GM12864 (cell line): ENCODE measurements at regions not wholly inside any gene's neighbourhood (a gene's known extent, or its start where the extent isn't known, plus 50 kb on each side); places are given as distances from the start of the nearest gene placed in this dataset.

Source experiments
- DNase-seq: peaks from one replicate; pipeline ENCODE4 v3.0.0-alpha.2; 2011; ENCODE audit warnings: low read depth
- H3K4me3 ChIP-seq: 2 replicates; pipeline ENCODE4 v1.5.1; 2011; ENCODE audit warnings: mild to moderate bottlenecking, low read depth, low read length, control low read depth
- CTCF ChIP-seq: IDR thresholded peaks from 2 replicates; pipeline ENCODE4 v1.5.1; 2011; ENCODE audit warnings: low read depth, mild to moderate bottlenecking, moderate library complexity, low read length, control low read depth, inconsistent platforms; ENCODE audit errors: missing control alignments

GRCh38 chr15:93974804-93975481 is 256.4 kb upstream of the MCTP2 start:
- no peak for DNase-seq
- H3K4me3 ChIP-seq = no peak overlapping the region
- TF ChIP-seq CTCF = no peak

- no peak for TF ChIP-seq CTCF
- DNase-seq = no peak
- no peak overlapping the region for H3K4me3 ChIP-seq
These were observed 258.1 kb upstream of the MCTP2 start for GRCh38 chr15:93973287-93973686.

GRCh38 chr15:93968773-93969172 is 262.6 kb upstream of the MCTP2 start:
- no peak for DNase-seq
- TF ChIP-seq CTCF = no peak
- no peak overlapping the region for H3K4me3 ChIP-seq

GRCh38 chr15:93965304-93965908 is 266.0 kb upstream of the MCTP2 start:
- no peak for DNase-seq
- H3K4me3 ChIP-seq = no peak overlapping the region
- TF ChIP-seq CTCF = no peak

- no peak for TF ChIP-seq CTCF
- DNase-seq = no peak
- H3K4me3 ChIP-seq = no peak overlapping the region
These were observed 276.3 kb upstream of the MCTP2 start for GRCh38 chr15:93954985-93955571.

- DNase-seq = no peak
- no peak overlapping the region for H3K4me3 ChIP-seq
- no peak for TF ChIP-seq CTCF
These were observed 282.6 kb upstream of the MCTP2 start for GRCh38 chr15:93948726-93949125.
